ENCODE measurements at regions not wholly inside any gene's neighbourhood (a gene's known extent, or its start where the extent isn't known, plus 50 kb on each side); places are given as distances from the start of the nearest gene placed in this dataset.

- TF ChIP-seq CTCF (IDR thresholded peaks at IDR 0.05; ENCODE audit: poor library complexity) (no peak), EZH2 (IDR thresholded peaks at IDR 0.05; ENCODE audit: borderline replicate concordance) (no peak), EZH2phosphoT487 (IDR thresholded peaks at IDR 0.05; ENCODE audit: low read depth, severe bottlenecking, unreplicated experiment) (no peak)
These were observed 58.4 kb upstream of the USPL1 start for GRCh38 chr13:30559274-30559673.
